ENCODE measurements at regions not wholly inside any gene's neighbourhood (a gene's known extent, or its start where the extent isn't known, plus 50 kb on each side); places are given as distances from the start of the nearest gene placed in this dataset.

DNA sequence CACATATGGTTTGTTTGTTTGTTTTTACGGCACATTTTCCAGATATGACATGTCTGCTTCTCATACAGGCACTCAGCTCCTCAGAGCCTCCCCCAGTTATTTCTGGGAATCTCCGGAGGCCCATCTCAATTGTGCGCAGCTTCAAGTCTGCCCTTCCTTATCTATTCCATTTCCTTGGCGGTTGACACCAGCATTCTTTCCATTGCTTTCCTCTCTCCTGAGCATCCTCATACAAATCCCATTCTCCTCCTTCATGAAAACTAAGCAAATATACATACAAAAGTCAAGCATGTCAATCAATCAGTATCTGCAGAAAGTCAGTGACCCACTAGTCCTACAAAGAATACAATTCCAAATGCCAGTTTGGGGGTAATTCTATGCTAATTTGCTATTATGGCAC, 166.7 kb downstream of the SQOR start:
- TF ChIP-seq, protein P1, sequence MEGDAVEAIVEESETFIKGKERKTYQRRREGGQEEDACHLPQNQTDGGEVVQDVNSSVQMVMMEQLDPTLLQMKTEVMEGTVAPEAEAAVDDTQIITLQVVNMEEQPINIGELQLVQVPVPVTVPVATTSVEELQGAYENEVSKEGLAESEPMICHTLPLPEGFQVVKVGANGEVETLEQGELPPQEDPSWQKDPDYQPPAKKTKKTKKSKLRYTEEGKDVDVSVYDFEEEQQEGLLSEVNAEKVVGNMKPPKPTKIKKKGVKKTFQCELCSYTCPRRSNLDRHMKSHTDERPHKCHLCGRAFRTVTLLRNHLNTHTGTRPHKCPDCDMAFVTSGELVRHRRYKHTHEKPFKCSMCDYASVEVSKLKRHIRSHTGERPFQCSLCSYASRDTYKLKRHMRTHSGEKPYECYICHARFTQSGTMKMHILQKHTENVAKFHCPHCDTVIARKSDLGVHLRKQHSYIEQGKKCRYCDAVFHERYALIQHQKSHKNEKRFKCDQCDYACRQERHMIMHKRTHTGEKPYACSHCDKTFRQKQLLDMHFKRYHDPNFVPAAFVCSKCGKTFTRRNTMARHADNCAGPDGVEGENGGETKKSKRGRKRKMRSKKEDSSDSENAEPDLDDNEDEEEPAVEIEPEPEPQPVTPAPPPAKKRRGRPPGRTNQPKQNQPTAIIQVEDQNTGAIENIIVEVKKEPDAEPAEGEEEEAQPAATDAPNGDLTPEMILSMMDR (IDR thresholded peaks at IDR 0.05) = no peak
- no peak for TF ChIP-seq POLR2A (IDR thresholded peaks at IDR 0.05)

Data from thyroid gland (tissue), 4 donors.